ENCODE measurements at regions not wholly inside any gene's neighbourhood (a gene's known extent, or its start where the extent isn't known, plus 50 kb on each side); places are given as distances from the start of the nearest gene placed in this dataset.
A peak's percentile ranks its signal among the peaks of the same experiment; 100 is the strongest.
"Not testable (repeated sequence)": the region's sequence is repeated elsewhere in the genome, so short reads cannot be mapped to it uniquely, and the experiment has no call there.

DNA sequence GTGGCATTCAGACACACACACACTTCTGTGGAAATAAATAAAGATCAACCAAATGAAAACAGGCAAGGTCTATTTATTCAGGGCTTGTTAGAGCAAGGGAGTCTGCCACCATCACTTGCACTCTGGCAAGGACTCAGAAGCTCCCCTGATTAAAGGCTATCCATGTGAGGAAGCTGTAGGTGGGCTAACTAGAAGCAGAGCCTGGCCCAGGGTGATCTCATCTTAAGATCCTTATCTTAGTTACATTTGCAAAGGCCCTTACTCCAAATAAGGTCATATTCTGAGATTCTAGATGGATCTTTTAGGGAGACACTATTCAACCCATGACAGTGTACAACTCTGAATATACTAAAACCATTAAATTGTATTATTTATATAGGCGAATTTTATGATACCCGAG lies 190.0 kb upstream of the SRD5A2 start:
- in situ Hi-C loops (cut with MboI; ENCODE audit: low pct_unique_long_range_greater_than_20kb in 2 of 9, low sequenced_read_pairs in 9 of 9, unreplicated experiment in 9 of 9), result no loop called here
- H3K4me1 ChIP-seq (replicated peaks in 1 of 2), result no peaks in the 10 kb centered on the region
- WGBS, 10 experiments, result 0 to 78% (median 57%) methylated on average over 1 to 2 of the region's 2 CpGs; no CpG with 5 or more reads in 2 of the 10 experiments
- no peak overlapping the region for H3K27ac ChIP-seq
- peak in 2 of 8 experiments; percentile 53 to 61 for ATAC-seq (replicated peaks in 6 of 8)
- no peak overlapping the region for H3K4me3 ChIP-seq

DNA sequence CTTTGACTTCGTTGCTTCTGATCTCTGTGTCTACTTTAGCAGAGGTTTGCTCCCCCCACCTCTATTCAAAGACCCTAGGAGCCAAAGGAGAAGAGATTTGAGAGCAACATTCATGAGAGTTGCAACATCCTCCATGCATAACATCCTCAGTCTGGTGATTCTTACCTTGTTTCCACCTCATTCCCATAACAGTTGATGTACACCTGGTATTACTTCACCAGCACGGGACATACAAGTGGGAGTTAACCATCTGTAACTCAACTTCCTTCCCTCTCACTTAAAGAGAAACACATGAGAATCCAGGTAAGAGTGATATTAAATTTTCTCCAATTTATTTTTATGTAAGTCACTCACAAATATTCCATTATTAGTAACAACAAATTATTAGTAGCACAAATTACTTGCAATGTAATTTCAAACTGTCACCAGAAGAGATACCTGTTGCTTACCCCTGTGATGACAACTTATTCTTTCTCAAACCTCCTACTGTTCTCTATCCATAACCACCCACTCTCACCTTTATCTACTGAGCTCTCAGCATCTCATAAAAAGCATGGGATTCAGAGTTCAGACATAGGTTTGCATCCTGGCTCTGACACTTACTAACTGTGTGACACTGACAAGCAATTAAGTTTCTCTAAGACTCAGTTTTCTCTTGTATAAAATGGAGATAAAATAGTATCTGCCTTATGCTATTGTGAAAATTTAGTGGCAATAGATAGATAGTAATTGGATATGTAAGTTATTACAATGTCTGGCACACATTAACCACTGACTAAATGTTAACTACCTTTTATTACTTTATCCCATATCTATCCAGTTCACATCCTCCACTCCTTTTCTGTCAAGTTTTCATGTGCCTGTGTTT lies 184.6 kb upstream of the SRD5A2 start:
- no peak overlapping the region for H3K4me3 ChIP-seq
- 20 to 94% (median 54%) methylated on average over 1 to 2 of the region's 2 CpGs; no CpG with 5 or more reads in 2 of the 10 experiments for WGBS, 10 experiments
- no peaks in the 10 kb centered on the region for H3K4me1 ChIP-seq (replicated peaks in 1 of 2)
- in situ Hi-C loops (cut with MboI; ENCODE audit: low pct_unique_long_range_greater_than_20kb in 2 of 9, low sequenced_read_pairs in 9 of 9, unreplicated experiment in 9 of 9), result no loop called here
- ATAC-seq (replicated peaks in 6 of 8), result no peak
- no peak overlapping the region for H3K27ac ChIP-seq

DNA sequence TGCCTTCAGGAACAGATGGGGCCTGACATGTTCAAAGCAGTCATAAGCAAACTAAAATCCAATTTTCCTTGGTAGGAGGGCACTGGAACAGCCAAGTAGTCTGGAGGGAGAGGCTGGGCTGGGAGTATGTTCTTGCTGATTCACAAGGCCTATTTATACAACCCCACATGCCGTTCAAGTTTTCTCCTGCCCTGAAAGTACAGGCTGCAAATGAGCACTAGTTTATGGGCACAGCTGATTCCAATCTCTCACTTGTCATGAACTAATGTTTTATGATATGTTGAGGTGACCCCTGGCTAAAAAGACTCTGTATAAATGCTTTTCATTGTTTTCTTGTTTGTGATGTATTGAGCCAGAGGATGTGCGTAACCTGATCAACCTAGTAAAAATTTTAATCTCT lies 183.4 kb upstream of the SRD5A2 start:
- Histone ChIP-seq H3K4me1 (replicated peaks in 1 of 2) (no peaks in the 10 kb centered on the region), H3K4me3 (no peak overlapping the region), H3K27ac (no peak overlapping the region)
- 18 to 100% (median 80%) methylated on average over 1 to 2 of the region's 2 CpGs; no CpG with 5 or more reads in 3 of the 10 experiments for WGBS, 10 experiments
- in situ Hi-C loops (cut with MboI; ENCODE audit: low pct_unique_long_range_greater_than_20kb in 2 of 9, low sequenced_read_pairs in 9 of 9, unreplicated experiment in 9 of 9), result no loop called here
- peak in 3 of 8 experiments; percentile 73 to 94 (median 79) for ATAC-seq (replicated peaks in 6 of 8)

DNA sequence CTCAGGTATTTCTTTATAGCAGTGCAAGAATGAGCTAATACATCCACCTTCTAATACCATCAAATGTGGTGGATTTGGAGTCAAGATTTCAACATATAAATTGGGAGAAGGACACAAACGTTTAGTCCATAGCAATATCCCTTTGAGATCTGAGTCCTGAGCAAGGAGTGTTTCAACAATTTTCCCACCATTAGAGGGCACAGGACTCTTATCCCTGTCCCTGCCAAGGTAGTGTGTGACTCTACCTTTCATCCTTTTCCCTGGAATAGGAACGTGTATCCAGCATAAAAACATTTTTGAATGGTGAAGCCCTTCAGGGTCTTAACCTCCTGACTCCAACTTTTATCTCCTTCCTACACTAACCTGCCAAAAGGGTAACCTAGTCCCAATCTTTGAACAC lies 181.3 kb upstream of the SRD5A2 start:
- 0 to 47% (median 0%) methylated on average over 1 to 2 of the region's 2 CpGs; no CpG with 5 or more reads in 3 of the 10 experiments for WGBS, 10 experiments
- ATAC-seq (replicated peaks in 6 of 8), result no peak
- in situ Hi-C loops (cut with MboI; ENCODE audit: low pct_unique_long_range_greater_than_20kb in 2 of 9, low sequenced_read_pairs in 9 of 9, unreplicated experiment in 9 of 9), result no loop called here
- H3K4me3 ChIP-seq, result no peak overlapping the region
- no peaks in the 10 kb centered on the region for H3K4me1 ChIP-seq (replicated peaks in 1 of 2)
- no peak overlapping the region for H3K27ac ChIP-seq

- H3K4me3 ChIP-seq; in situ Hi-C loops (cut with MboI; ENCODE audit: low pct_unique_long_range_greater_than_20kb in 2 of 9, low sequenced_read_pairs in 9 of 9, unreplicated experiment in 9 of 9); H3K27ac ChIP-seq; ATAC-seq (replicated peaks in 6 of 8); H3K4me1 ChIP-seq (replicated peaks in 1 of 2): not testable (repeated sequence)
- 17 to 95% (median 82%) methylated on average over 1 to 2 of the region's 2 CpGs for WGBS, 10 experiments
These were observed 176.6 kb upstream of the SRD5A2 start for GRCh38 chr2:31757351-31757750.

GRCh38 chr2:31748746-31749145 lies 168.0 kb upstream of the SRD5A2 start:
- ATAC-seq (replicated peaks in 6 of 8); in situ Hi-C loops (cut with MboI; ENCODE audit: low pct_unique_long_range_greater_than_20kb in 2 of 9, low sequenced_read_pairs in 9 of 9, unreplicated experiment in 9 of 9); H3K4me3 ChIP-seq; H3K4me1 ChIP-seq (replicated peaks in 1 of 2); H3K27ac ChIP-seq: not testable (repeated sequence)
- WGBS, 10 experiments, result 20 to 93% (median 79%) methylated on average over 1 to 9 of the region's 13 CpGs; no CpG with 5 or more reads in 4 of the 10 experiments

GRCh38 chr2:31748041-31748440 lies 167.3 kb upstream of the SRD5A2 start:
- in situ Hi-C loops (cut with MboI; ENCODE audit: low pct_unique_long_range_greater_than_20kb in 2 of 9, low sequenced_read_pairs in 9 of 9, unreplicated experiment in 9 of 9), result no loop called here
- no peaks in the 10 kb centered on the region for H3K4me1 ChIP-seq (replicated peaks in 1 of 2)
- H3K4me3 ChIP-seq, result no peak overlapping the region
- ATAC-seq (replicated peaks in 6 of 8), result no peak
- WGBS, 10 experiments, result 29 to 100% (median 63%) methylated on average over 1 of the region's 1 CpG; no CpG with 5 or more reads in 4 of the 10 experiments
- H3K27ac ChIP-seq, result no peak overlapping the region

DNA sequence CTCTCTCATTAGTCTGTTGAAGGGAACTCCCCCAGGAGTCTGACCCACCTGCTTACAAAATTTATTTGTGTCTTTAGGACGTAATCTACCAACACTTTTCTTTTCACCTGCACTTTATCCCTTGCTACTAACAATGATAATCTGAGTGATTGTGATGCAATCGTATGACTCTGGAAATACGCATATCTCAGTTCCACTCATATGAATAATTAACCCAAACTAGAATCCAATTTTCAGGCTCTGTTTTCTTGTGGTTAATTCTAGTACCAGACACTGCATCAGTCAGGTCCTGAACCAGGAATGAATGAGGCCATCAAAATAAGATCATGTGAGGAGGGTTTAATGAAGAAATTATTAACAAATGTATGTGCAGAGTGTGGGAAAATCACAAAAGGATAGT lies 158.4 kb upstream of the SRD5A2 start:
- in situ Hi-C loops (cut with MboI; ENCODE audit: low pct_unique_long_range_greater_than_20kb in 2 of 9, low sequenced_read_pairs in 9 of 9, unreplicated experiment in 9 of 9), result no loop called here
- H3K4me3 ChIP-seq, result no peak overlapping the region
- ATAC-seq (replicated peaks in 6 of 8), result peak in 1 of 8 experiments; percentile 37
- no peak overlapping the region for H3K27ac ChIP-seq
- WGBS, 10 experiments, result 20 to 100% (median 76%) methylated on average over 1 to 3 of the region's 3 CpGs
- no peaks in the 10 kb centered on the region for H3K4me1 ChIP-seq (replicated peaks in 1 of 2)

- no peak overlapping the region for H3K4me3 ChIP-seq
- no peaks in the 10 kb centered on the region for H3K4me1 ChIP-seq (replicated peaks in 1 of 2)
- in situ Hi-C loops (cut with MboI; ENCODE audit: low pct_unique_long_range_greater_than_20kb in 2 of 9, low sequenced_read_pairs in 9 of 9, unreplicated experiment in 9 of 9), result no loop called here
- ATAC-seq (replicated peaks in 6 of 8), result no peak
- no peak overlapping the region for H3K27ac ChIP-seq
- WGBS, 10 experiments, result 17 to 76% (median 68%) methylated on average over 1 to 6 of the region's 6 CpGs
These were observed 156.1 kb upstream of the SRD5A2 start for GRCh38 chr2:31736695-31737454.

GRCh38 chr2:31735716-31736115 lies 155.0 kb upstream of the SRD5A2 start:
- Histone ChIP-seq H3K27ac (no peak overlapping the region), H3K4me1 (replicated peaks in 1 of 2) (no peaks in the 10 kb centered on the region), H3K4me3 (no peak overlapping the region)
- ATAC-seq (replicated peaks in 6 of 8), result no peak
- in situ Hi-C loops (cut with MboI; ENCODE audit: low pct_unique_long_range_greater_than_20kb in 2 of 9, low sequenced_read_pairs in 9 of 9, unreplicated experiment in 9 of 9), result no loop called here
- WGBS, 10 experiments, result 71 to 100% (median 86%) methylated on average over 1 to 2 of the region's 2 CpGs; no CpG with 5 or more reads in 5 of the 10 experiments

DNA sequence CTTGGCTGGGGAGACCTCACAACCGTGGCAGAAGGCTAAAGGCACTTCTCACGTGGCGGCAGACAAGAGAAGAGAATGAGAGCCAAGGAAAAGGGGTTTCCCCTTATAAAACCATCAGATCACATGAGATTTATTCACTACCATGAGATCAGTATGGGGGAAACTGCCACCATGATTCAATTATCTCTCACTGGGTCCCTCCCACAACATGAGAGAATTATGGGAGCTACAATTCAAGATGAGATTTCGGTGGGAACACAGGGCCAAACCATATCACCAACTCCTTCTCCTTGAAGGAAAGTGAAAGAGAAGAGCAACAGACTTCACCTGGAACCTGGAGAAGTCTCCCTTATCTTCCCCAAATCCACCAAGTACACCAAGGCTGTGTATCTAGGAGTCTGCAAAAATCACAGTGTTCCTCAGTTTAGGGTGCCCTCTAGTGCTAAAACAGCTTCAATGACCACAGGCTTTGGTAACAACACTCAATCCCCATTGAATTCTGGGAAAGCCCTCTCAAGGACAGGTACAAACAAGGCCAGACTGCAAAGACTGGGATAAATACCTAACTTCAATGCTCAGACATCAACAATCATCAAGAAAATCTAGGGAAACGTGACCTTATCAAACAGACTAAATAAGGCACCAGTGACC lies 148.8 kb upstream of the SRD5A2 start:
- 25 to 100% (median 64%) methylated on average over 1 to 5 of the region's 5 CpGs; no CpG with 5 or more reads in 2 of the 10 experiments for WGBS, 10 experiments
- in situ Hi-C loops (cut with MboI; ENCODE audit: low pct_unique_long_range_greater_than_20kb in 2 of 9, low sequenced_read_pairs in 9 of 9, unreplicated experiment in 9 of 9), result no loop called here
- peak in 3 of 8 experiments; percentile 83 to 89 (median 84) for ATAC-seq (replicated peaks in 6 of 8)
- Histone ChIP-seq H3K27ac (no peak overlapping the region), H3K4me1 (replicated peaks in 1 of 2) (no peaks in the 10 kb centered on the region), H3K4me3 (no peak overlapping the region)

- WGBS, 10 experiments, result 0 to 100% (median 56%) methylated on average over 1 to 2 of the region's 2 CpGs; no CpG with 5 or more reads in 2 of the 10 experiments
- no peak for ATAC-seq (replicated peaks in 6 of 8)
- H3K4me1 ChIP-seq (replicated peaks in 1 of 2), result no peaks in the 10 kb centered on the region
- no peak overlapping the region for H3K4me3 ChIP-seq
- no peak overlapping the region for H3K27ac ChIP-seq
- in situ Hi-C loops (cut with MboI; ENCODE audit: low pct_unique_long_range_greater_than_20kb in 2 of 9, low sequenced_read_pairs in 9 of 9, unreplicated experiment in 9 of 9), result no loop called here
These were observed 148.3 kb upstream of the SRD5A2 start for GRCh38 chr2:31729065-31729439.

Measured in motor neuron (in vitro differentiated cells).